GM12874 (cell line): ENCODE measurements at regions not wholly inside any gene's neighbourhood (a gene's known extent, or its start where the extent isn't known, plus 50 kb on each side); places are given as distances from the start of the nearest gene placed in this dataset.

Experiments used
- TF ChIP-seq, protein P1 (sequence below): IDR thresholded peaks from 2 replicates; pipeline ENCODE4 v1.5.1; 2011; ENCODE audit warnings: low read depth, mild to moderate bottlenecking, control low read depth, low read length, moderate library complexity; ENCODE audit not compliant: insufficient read depth

DNA sequence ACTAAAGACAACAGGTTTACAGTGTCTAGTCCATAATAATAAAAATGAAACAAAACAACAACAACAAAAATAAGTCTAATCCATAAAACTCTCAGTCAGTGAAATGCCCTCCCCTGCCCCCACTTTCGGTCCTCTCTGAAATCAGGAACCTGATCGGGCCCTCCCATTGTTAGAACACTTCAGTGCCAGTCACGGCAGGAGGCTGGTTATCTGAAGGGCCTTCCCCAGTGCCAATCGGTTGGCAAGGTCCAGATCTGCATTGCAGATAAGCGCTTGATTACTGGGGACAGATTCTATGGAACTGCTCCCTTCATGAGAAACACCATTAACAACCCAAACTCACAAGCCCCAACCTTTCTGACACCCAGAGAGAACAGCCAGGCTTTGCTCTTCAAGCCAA is 72.2 kb upstream of the EEPD1 start:
- TF ChIP-seq, protein P1, sequence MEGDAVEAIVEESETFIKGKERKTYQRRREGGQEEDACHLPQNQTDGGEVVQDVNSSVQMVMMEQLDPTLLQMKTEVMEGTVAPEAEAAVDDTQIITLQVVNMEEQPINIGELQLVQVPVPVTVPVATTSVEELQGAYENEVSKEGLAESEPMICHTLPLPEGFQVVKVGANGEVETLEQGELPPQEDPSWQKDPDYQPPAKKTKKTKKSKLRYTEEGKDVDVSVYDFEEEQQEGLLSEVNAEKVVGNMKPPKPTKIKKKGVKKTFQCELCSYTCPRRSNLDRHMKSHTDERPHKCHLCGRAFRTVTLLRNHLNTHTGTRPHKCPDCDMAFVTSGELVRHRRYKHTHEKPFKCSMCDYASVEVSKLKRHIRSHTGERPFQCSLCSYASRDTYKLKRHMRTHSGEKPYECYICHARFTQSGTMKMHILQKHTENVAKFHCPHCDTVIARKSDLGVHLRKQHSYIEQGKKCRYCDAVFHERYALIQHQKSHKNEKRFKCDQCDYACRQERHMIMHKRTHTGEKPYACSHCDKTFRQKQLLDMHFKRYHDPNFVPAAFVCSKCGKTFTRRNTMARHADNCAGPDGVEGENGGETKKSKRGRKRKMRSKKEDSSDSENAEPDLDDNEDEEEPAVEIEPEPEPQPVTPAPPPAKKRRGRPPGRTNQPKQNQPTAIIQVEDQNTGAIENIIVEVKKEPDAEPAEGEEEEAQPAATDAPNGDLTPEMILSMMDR = no peak

DNA sequence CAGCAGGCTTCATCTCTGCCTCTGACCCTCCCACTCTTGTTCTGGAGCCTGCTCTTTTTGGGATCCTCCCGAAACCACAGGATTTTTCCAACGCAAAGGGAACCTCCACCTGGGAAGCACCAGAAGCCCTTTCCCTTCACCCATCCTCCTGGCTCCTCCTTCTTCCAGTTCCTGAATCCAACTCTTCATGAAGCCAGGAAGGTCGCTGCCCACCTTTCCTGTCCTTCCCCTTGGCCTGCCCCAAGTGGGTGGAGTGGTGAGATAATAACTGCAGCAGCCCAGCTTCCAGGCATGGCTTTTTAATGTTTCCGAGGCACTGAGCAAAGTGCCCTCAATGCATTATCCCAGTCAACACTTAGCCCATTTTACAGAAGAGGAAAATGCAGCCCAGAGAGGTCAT is 70.8 kb upstream of the EEPD1 start:
- TF ChIP-seq, protein P1 = no peak

DNA sequence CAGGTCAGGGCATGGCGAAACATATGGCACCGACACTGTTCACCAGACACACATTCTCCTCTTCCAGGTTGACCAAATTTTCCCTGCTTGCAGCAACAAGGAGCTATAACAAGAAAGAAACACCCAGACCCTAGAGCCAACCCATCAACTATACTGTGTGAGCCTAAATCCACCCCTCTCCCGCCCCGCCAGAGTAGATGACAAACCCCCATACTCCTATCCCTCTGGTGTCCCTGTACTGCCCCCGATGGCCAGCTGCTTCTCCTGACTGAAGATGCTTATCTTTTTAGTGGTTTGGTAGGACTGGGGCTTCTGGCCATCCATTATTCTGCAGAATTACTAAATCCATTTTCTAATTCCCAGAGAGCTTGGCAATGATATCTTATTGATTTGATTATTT is 70.1 kb upstream of the EEPD1 start:
- TF ChIP-seq, protein P1 = no peak

DNA sequence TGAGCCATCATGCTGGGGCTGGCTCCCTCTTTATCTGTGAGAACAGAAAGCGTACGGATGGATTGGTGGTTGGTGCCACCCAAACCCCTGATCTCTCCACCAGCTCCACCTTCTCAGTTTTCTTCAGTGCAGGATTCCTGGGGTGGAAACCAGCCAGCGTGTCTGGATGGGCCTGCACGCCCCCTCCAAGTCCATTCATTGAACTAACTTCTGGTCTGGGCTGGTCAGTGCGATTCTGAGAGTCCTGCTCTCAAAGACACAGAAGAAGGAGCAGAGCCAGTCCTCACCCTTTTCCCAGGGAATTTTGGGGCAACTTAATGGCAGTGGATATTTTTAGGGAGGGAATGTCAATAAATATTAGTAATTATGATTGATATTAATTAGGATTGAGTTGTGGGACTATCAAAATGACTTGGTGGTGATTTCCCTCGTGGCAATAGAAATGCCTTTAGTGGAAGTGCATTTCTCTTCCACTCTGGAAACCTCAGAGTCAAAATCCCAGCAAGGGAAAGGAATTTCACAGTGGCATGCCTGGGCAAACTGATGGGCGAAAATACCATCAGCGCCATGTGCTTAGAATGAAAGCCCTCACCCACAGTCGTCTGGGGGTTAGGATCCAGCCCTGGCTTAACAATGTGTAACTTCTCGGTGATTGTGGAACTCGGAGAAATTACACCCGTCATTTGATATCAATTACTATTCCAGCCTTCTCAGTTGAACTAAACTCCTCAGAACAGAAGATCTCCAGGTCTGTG is 69.3 kb upstream of the EEPD1 start:
- TF ChIP-seq, protein P1 = no peak

DNA sequence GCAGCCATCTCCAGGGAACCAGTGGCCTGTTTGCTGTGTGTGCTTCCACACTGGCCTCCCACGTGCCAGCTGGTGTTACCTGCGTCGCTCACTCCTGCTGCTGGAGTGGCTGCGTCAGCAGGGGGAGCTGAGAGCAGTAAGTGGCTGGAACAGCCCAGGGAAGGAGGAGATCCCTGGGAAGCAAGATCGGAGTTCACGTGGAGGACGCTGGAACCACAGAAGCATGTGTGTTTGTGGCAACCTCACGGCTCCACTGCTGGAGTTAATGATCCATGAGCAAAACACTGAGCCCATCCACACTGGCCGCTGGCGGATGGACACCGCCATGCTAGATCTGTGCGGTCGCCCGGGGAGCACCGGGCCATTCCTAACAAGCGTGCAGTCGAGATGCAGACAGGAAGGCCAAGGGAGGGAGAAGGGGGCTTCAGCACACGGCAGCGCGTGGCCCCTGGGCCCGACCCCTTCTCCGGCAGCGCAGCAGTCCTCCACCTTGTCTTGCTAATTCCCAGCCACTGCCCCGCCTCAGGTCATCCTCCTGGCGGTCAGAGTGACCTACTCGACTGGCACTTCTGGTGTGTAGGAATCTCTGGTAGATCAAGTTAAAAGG is 68.5 kb upstream of the EEPD1 start:
- TF ChIP-seq, protein P1 = no peak

DNA sequence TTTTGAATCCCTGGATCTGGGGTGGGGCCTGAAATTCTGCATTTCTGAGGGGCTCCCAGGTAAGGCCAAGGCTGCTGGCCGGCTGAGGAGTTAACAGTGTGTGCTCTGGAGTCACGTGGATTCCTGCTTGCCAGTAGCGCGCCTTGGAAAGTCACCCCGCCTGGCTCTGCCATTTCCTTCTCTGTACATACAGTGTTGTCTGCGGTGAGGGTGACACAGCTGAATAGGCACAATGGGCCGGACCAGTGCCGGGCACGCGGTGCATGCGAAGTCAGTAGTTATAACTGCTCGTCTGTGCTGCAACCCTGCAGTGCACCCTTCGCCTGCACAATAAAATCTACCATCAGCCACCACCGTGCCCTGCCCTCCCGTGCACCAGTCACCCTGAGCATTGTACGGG is 68.0 kb upstream of the EEPD1 start:
- TF ChIP-seq, protein P1 = no peak

DNA sequence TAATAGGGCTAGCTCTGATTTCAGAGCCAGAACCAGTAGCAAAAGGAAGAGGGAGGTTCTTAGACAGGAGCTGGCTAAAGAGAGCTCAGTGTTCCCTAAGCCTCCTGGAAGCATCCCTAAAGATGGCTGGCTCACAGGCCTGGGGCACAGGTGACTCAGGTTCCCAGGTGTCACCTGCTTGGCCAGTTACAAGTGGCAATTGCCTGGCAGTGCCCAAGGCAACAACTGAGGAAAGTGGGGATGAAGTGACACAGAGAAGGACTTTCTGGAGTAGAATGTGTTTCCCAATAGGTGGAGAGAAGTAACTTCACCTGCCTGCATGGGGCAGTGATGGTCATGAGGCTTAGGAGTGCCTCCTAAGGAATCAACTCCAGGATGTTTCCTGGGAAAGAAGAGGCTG is 66.5 kb upstream of the EEPD1 start:
- TF ChIP-seq, protein P1 = no peak
